Activated CD4-positive, alpha-beta T cell treated with anti-CD3 and anti-CD28 coated beads, Interleukin-10, Interleukin-2, amounts not matched to agents 100 ng/mL and 50 ng/mL, durations not matched to agents 16 hours and 8 hours (primary cell): ENCODE measurements at regions not wholly inside any gene's neighbourhood (a gene's known extent, or its start where the extent isn't known, plus 50 kb on each side); places are given as distances from the start of the nearest gene placed in this dataset.

Source experiments
- DNase-seq: peaks from one replicate; pipeline ENCODE4 v3.0.0-alpha.2; 2020

DNA sequence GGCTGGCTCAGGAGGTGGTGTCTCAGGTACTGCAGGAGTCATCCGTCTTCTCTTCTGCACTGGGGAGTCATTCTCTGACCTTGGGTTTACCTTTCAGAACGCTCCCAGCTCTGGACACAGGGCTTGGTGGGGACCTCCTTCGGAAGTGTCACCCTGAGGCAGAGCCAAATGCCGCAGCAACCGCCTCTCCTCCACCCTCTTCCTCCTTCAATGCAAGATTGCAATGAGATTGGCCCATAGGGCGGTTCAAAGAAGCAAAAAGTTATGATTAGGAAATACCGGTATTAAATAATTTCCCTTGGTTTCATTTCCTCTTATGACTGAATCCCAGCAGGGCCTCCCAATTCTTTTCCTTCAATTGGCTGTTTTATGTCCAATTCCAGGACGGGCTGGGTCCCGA lies 178.8 kb downstream of the ACKR3 start:
- DNase-seq = no peak

GRCh38 chr2:236748801-236749200 lies 179.2 kb downstream of the ACKR3 start:
- DNase-seq = no peak

GRCh38 chr2:236749346-236749745 lies 179.7 kb downstream of the ACKR3 start:
- DNase-seq = no peak

GRCh38 chr2:236752096-236752495 lies 182.5 kb downstream of the ACKR3 start:
- DNase-seq = no peak

GRCh38 chr2:236753606-236754270 lies 184.1 kb downstream of the ACKR3 start:
- no peak for DNase-seq

DNA sequence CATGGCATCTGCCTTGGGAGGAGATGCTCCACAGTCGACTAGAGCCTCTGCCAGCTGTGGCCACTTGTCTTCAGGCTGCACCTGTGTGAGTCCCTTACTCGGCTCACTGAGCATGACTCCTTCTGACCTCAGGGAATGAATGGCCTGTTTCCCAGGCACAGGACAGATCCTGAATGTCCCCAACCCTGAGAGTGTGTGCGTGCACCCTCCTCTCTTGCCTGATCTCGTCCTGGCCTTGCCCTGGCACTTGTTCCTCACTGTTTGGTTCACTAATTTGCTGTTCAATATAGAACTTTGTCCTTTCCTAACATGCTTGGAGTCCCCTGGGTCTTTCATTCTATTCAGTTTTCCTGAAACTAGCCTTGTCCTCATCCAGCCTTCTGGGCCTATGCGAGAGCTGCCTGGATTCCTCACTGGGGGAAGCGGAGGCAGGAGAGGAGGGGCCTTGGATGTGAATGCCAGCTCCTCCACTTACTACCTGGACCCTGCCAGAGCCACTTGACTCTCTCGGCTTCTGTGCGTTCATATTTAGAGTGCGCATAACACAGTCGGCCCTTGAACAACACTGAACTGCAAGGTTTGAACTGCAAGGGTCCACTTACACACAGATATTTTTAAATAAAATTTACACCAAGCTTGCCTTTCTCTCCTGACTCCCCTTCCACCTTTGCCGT lies 184.8 kb downstream of the ACKR3 start:
- DNase-seq = no peak

DNA sequence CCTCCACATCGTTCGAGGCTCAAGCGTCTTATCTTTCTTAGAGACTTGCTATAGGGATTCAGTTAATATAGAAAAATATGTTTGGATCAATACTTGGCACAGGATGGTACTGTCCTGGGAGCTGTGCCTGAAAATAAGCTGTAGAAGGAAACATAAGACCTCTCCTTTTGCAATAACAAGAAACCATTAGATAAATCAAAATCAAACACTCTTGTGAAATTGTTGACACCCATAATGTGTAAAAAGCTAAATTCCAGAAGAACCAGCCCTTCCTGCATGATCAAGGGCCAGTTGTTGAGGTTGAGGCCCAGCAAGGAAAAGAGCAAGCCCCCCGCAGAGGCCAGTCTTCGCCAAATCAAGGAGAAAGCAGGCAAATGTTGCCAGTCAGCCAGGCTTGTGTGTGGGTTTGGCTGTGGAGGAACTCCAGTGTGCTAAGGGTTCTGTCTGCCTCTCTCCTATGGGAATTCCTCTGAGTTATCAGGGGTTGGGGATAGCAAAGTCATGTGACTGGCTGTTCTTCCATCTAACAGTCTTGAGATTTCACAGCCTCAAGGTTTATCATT lies 185.7 kb downstream of the ACKR3 start:
- no peak for DNase-seq

GRCh38 chr2:236758406-236758805 lies 188.8 kb downstream of the ACKR3 start:
- DNase-seq = no peak

GRCh38 chr2:236760246-236760645 lies 190.6 kb downstream of the ACKR3 start:
- no peak for DNase-seq

DNA sequence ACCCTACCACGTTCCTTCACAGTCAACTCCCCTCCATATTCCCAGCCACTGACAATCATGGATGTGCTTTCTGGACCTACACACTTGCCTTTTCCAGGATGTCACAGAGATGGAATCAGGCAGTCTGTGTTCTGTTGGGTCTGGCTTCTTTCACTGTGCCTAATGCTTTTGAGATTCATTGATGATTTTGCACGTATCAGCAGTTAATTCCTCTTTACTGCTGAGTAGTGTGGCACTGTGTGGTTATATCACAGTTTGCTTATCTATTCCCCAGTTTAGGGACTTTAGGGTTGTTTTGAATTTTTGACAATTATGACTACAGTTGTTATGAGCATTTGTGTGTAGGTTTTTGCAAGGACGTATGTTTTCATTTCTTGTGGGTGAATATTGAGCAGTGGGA lies 191.7 kb downstream of the ACKR3 start:
- no peak for DNase-seq

- DNase-seq = no peak
Measured at GRCh38 chr2:236762628-236763027, 193.0 kb downstream of the ACKR3 start.

DNA sequence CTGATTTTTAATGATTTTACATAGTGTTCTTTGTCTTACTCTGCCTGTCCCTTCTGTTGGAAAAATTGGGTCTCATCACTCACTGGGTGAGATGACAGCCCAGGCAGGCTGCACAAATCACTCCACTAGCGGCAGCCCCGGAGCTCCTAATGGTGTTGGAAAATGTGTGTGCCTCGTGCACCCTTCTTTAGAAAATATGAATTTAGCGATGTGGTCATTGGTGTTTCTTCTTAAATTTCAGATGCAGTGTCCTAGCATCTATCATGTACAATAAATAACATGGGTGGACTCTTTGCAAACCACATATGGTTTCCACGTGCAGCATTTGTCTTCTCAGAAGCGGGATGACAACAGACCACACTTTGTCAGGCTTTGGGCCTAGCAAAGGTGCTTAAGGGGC lies 194.2 kb downstream of the ACKR3 start:
- no peak for DNase-seq

- no peak for DNase-seq
Measured at GRCh38 chr2:236764716-236765115, 195.1 kb downstream of the ACKR3 start.

GRCh38 chr2:236765478-236765877 lies 195.9 kb downstream of the ACKR3 start:
- no peak for DNase-seq

DNA sequence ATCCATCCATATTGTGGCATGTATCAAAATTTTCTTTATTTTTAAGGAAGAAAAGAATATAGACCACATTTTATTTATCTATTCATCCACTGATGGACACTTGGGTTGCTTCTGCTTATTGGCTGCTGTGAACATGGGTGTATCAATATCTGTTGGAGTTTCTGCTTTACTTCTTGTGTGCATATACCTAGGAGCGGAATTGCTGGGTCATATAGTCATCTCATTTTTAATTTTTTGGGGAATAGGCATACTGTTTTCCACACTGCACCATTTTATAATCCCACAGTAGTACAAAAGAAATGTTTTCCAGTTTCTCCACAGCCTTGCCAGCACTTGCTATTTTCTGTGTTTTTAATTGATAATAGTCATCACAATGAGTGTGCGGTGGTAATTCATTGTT lies 197.2 kb downstream of the ACKR3 start:
- DNase-seq = no peak

- DNase-seq = no peak
Measured at GRCh38 chr2:236767941-236768340, 198.3 kb downstream of the ACKR3 start.

DNA sequence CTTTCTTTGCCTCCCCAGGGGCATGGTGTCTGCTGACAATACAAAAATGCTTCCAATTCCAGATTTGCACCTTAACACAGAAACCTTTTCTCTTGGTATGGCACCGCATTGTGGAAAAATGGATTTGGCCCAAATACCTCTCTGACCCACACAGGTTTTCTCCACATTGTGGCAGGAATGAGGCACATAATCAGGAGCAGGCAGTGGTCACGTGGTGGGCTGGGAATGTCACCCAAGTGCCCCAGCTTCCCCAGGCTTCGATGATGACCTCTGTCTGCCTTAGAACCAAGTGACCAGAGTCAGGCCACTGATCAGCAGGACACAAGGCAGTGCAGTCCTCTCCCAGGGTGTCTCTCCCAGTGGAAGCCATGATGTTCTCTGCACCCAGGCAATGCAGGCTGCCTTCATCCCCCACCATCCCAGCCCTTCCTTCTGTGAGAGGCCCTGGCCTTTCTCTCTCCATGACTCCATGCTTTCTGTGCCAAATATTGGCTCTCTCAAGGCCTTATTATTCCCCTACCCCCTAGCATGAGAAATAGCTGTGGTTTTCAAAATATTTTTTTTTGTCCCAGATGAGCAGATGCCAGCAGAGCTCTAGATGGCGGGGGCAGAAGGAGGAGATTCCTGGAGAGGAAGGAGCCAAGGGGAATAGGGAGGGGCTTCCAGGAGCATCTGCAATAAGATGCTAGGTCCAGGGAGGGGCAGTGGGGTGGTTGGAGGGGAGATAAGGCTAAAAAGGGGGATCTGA lies 198.9 kb downstream of the ACKR3 start:
- no peak for DNase-seq

GRCh38 chr2:236769981-236770671 lies 200.5 kb downstream of the ACKR3 start:
- DNase-seq = no peak

DNA sequence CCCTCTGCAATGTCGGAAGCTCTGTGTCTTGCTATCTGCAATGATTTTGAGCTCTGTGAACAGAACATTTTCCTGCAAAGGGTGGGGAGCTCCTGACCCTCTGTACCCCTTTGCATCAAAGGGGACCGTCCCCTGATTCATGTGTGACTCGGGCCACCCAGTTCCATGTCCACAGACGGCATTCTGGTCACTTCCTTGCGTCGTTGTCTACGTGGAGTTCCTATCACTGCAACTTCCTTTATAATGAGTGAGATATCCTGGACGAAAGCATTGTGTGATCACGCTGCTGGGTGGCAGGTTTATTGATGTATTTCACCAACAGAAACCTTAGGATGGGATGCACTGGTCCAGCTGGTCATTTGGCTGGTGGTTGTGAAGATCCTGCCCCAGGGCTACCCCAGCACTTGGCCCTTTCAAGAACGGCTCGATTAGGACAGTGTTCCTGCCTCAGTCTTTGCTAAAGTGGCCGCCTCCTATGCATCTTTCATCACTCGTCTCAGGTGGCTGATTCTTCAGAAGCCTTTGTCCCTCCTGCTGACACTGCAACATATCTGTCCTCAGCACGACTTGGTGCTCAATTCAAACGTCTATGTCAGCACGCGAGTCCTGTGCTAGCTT lies 202.7 kb downstream of the ACKR3 start:
- no peak for DNase-seq

- no peak for DNase-seq
Measured at GRCh38 chr2:236773206-236773605, 203.6 kb downstream of the ACKR3 start.

- no peak for DNase-seq
Measured at GRCh38 chr2:236774171-236774570, 204.5 kb downstream of the ACKR3 start.

DNA sequence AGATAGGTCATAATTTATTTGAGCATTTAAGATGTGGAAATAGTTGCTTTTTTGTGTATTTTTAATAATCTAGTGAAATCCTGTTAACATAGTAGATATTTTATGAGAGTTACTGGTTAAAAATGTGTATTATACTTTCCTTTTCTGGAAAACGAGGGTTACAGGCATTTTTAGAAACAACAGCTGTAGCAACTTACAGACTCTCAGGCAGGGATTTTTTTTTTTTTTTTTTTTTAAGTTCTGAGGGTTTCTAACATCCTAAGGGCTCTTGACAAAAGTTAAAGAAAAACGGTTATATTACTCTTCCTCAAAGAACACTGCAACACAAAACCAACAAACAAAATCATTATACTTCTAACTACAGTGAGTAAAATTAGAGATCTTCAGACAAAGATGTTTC lies 205.9 kb downstream of the ACKR3 start:
- no peak for DNase-seq

- no peak for DNase-seq
Measured at GRCh38 chr2:236776206-236776605, 206.6 kb downstream of the ACKR3 start.
